ENCODE measurements at regions not wholly inside any gene's neighbourhood (a gene's known extent, or its start where the extent isn't known, plus 50 kb on each side); places are given as distances from the start of the nearest gene placed in this dataset.

GRCh38 chr9:101881508-101881907 lies 143.1 kb upstream of the GRIN3A start:
- TF ChIP-seq CTCF (IDR thresholded peaks at IDR 0.05; ENCODE audit: low read length) (no peak), EZH2 (optimal IDR thresholded peaks at IDR 0.05; ENCODE audit: low read depth, low read length) (no peak)
